Osteoblast (primary cell): ENCODE measurements at regions not wholly inside any gene's neighbourhood (a gene's known extent, or its start where the extent isn't known, plus 50 kb on each side); places are given as distances from the start of the nearest gene placed in this dataset.
"Not testable (repeated sequence)": the region's sequence is repeated elsewhere in the genome, so short reads cannot be mapped to it uniquely, and the experiment has no call there.

Source experiments
- DNase-seq: peaks from one replicate; pipeline ENCODE4 v3.0.0; 2011; ENCODE audit warnings: low spot score, mixed read lengths; ENCODE audit not compliant: insufficient read length; ENCODE audit errors: missing footprints
- H2AFZ ChIP-seq: 2 replicates; pipeline ENCODE4 v1.6.0; 2011; ENCODE audit warnings: mild to moderate bottlenecking, low read length
- H3K27ac ChIP-seq: 2 replicates; pipeline ENCODE4 v1.5.1; 2011; ENCODE audit warnings: mild to moderate bottlenecking, low read depth, low read length, moderate library complexity
- H3K27me3 ChIP-seq: 2 replicates; pipeline ENCODE4 v1.6.0; 2012; ENCODE audit warnings: mild to moderate bottlenecking, control low read depth, inconsistent platforms, low read length, moderate library complexity; ENCODE audit not compliant: insufficient read depth
- H3K36me3 ChIP-seq: 2 replicates; pipeline ENCODE4 v1.5.1; 2011; ENCODE audit warnings: mild to moderate bottlenecking, low read length, control low read depth, moderate library complexity; ENCODE audit not compliant: insufficient read depth
- H3K4me1 ChIP-seq: 2 replicates; pipeline ENCODE4 v1.5.1; 2011; ENCODE audit warnings: mild to moderate bottlenecking, low read length, control low read depth, moderate library complexity; ENCODE audit not compliant: insufficient read depth
- H3K4me2 ChIP-seq: 2 replicates; pipeline ENCODE4 v1.6.0; 2011; ENCODE audit warnings: mild to moderate bottlenecking, low read length; ENCODE audit not compliant: insufficient read depth
- H3K4me3 ChIP-seq: fragments of 200-600 bp; sonication (generic); 3 replicates; pipeline ENCODE4 v1.5.1; 2012; ENCODE audit warnings: mild to moderate bottlenecking, low read length, inconsistent platforms; ENCODE audit not compliant: insufficient read depth
- H3K79me2 ChIP-seq: 2 replicates; pipeline ENCODE4 v1.6.0; 2012; ENCODE audit warnings: mild to moderate bottlenecking, low read length, control low read depth, inconsistent platforms; ENCODE audit not compliant: insufficient read depth
- H3K9me3 ChIP-seq: 2 replicates; pipeline ENCODE4 v1.5.1; 2011; ENCODE audit warnings: low read depth, low read length, control low read depth
- H4K20me1 ChIP-seq: 2 replicates; pipeline ENCODE4 v1.6.0; 2012; ENCODE audit warnings: mild to moderate bottlenecking, low read length, control low read depth; ENCODE audit not compliant: insufficient read depth
- CTCF ChIP-seq: IDR thresholded peaks from 2 replicates; pipeline ENCODE4 v1.5.1; 2011; ENCODE audit warnings: mild to moderate bottlenecking, low read depth, low read length, moderate library complexity; ENCODE audit errors: extremely low read depth

DNA sequence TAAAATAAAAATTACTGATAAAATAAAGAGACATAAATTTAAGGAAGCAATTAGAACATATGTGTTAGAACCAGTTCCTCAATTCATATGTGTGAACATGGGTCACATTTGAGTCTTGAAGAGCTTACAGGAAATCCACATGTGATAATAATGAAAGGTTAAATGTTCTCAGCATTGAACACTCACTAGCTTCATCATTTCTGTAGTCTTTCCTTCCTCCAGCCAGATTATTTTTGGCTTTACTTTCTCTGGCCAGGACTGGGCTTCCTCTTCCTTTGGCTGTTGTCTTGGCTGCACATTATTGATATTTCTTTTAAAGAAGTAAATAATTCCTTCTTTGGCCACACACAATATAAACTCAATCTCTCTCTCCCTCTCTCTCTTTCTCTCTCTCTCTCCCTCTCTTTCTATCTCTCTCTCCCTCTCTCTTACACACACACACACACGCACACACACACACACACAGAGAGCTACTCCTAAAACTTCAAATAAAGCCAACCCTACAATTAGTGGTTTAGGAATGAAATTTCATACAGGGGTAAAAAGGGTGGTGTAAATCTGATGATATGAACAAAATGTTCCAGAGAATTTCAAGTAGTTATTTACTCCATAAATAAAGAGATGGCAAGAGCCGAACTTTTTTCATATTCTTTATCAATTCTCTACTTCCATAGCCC, 171.2 kb downstream of the REEP3 start:
- no peaks in the 10 kb centered on the region for H3K9me3 ChIP-seq
- no peaks in the 10 kb centered on the region for H4K20me1 ChIP-seq
- H3K4me1 ChIP-seq = peaks cover 7% of the 10 kb centered on the region
- TF ChIP-seq CTCF = no peak
- H3K4me3 ChIP-seq = no peak overlapping the region
- no peak for DNase-seq
- no peak overlapping the region for H3K27ac ChIP-seq
- no peaks in the 10 kb centered on the region for H3K27me3 ChIP-seq
- H2AFZ ChIP-seq = peak overlapping the region; percentile 41
- no peaks in the 10 kb centered on the region for H3K36me3 ChIP-seq
- no peak overlapping the region for H3K4me2 ChIP-seq
- H3K79me2 ChIP-seq = no peaks in the 10 kb centered on the region

- H4K20me1 ChIP-seq, H3K79me2 ChIP-seq, DNase-seq, H3K4me3 ChIP-seq, H2AFZ ChIP-seq, H3K4me2 ChIP-seq, H3K27me3 ChIP-seq, H3K27ac ChIP-seq, H3K9me3 ChIP-seq, H3K36me3 ChIP-seq: not testable (repeated sequence)
- H3K4me1 ChIP-seq = peaks cover 14% of the 10 kb centered on the region
These were observed 171.8 kb downstream of the REEP3 start for GRCh38 chr10:63693021-63693420.

DNA sequence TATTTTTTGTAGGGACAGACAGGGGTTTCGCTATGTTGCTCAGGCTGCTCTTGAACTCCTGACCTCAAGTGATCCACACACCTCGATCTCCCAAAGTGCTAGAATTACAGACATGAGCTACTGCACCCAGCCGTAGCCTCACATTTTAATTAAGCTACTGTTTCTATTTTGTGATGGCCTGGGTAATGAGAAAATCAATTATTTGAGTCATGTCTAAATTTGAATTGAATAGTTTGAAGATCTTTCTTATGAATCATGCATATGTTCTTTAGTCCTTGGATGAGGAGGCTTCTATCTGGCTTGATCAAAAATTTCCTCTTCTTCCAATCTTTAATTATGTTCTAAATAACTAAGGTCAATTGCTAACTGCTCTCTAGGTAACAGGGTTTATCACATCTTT, 175.0 kb downstream of the REEP3 start:
- Histone ChIP-seq H3K4me2 (no peak overlapping the region), H3K4me1 (peaks cover 40% of the 10 kb centered on the region), H3K4me3 (no peak overlapping the region), H3K27ac (no peak overlapping the region), H3K79me2 (no peaks in the 10 kb centered on the region), H3K27me3 (no peaks in the 10 kb centered on the region), H2AFZ (peak overlapping the region; percentile 3), H3K9me3 (no peaks in the 10 kb centered on the region), H3K36me3 (no peaks in the 10 kb centered on the region), H4K20me1 (no peaks in the 10 kb centered on the region)
- no peak for DNase-seq
- no peak for TF ChIP-seq CTCF

- Histone ChIP-seq H3K36me3 (no peaks in the 10 kb centered on the region), H3K27me3 (no peaks in the 10 kb centered on the region), H3K4me2 (peak overlapping the region; percentile 68), H3K9me3 (no peaks in the 10 kb centered on the region), H3K27ac (peak overlapping the region; percentile 93), H3K4me3 (no peak overlapping the region), H3K4me1 (peaks cover 40% of the 10 kb centered on the region), H4K20me1 (no peaks in the 10 kb centered on the region), H3K79me2 (no peaks in the 10 kb centered on the region), H2AFZ (peak overlapping the region; percentile 54)
- no peak for TF ChIP-seq CTCF
- DNase-seq = no peak
These were observed 177.0 kb downstream of the REEP3 start for GRCh38 chr10:63697956-63698786.
